Ascending aorta (tissue), 2 donors: ENCODE measurements at regions not wholly inside any gene's neighbourhood (a gene's known extent, or its start where the extent isn't known, plus 50 kb on each side); places are given as distances from the start of the nearest gene placed in this dataset.

ENCODE experiments used
- DNase-seq, 2 donors: peaks; one replicate each; pipeline ENCODE4 v3.0.0-alpha.2; 2019; ENCODE audit warnings: low spot score in 2 of 2
- H3K27ac ChIP-seq, 2 donors: fragments of 200-600 bp; sonication (generic); one replicate each; pipeline ENCODE4 v1.5.1; 2016 to 2017; ENCODE audit warnings: mild to moderate bottlenecking in 1 of 2
- H3K27me3 ChIP-seq: fragments of 200-600 bp; sonication (generic); one replicate; pipeline ENCODE4 v1.5.1; 2017
- H3K36me3 ChIP-seq, 2 donors: fragments of 200-600 bp; sonication (generic); one replicate each; pipeline ENCODE4 v1.5.1; 2016
- H3K4me1 ChIP-seq, 2 donors: fragments of 200-600 bp; sonication (generic); one replicate each; pipeline ENCODE4 v1.5.1; 2016 to 2017; ENCODE audit warnings: mild to moderate bottlenecking in 1 of 2
- H3K4me3 ChIP-seq, 2 donors: fragments of 200-600 bp; sonication (generic); one replicate each; pipeline ENCODE4 v1.5.1; 2016 to 2017; ENCODE audit warnings: mild to moderate bottlenecking in 1 of 2
- H3K9me3 ChIP-seq, 2 donors: fragments of 200-600 bp; sonication (generic); one replicate each; pipeline ENCODE4 v1.5.1; 2016
- intact Hi-C: fragments of 100-400 bp; cut with DNase I; formaldehyde crosslinking; loops from one replicate; pipeline ENCODE4 v1.15.1; 2023
- TF ChIP-seq, protein P1 (sequence below), 3 experiments: fragments of 200-600 bp in 2 of 3; fragments of 450-650 bp in 1 of 3; sonication (generic) in 2 of 3; IDR thresholded peaks; one replicate each; pipeline ENCODE4 v1.5.1; 2016 to 2019; ENCODE audit warnings: antibody characterized with exemption in 3 of 3, mild to moderate bottlenecking in 1 of 3, moderate library complexity in 1 of 3

DNA sequence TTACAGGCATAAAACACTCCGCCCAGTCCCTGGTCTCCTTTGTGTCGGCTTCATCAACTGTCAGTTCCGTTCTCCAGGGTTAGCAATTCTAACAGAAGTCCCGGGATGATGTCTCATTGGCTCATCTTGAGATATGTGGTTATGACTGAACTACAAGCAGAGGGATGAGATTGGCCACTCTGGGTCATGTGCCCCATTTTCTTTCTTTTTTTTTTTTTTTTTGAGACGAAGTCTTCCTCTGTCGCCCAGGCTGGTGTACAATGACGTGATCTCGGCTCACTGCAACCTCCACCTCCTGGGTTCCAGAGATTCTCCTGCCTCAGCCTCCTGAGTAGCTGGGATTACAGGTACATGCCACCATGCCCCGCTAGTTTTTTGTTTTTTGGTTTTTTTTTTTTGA is 95.4 kb upstream of the MRI1 start:
- H3K4me1 ChIP-seq: no peaks in the 10 kb centered on the region
- no peaks in the 10 kb centered on the region for H3K9me3 ChIP-seq
- no peak for DNase-seq
- no peak overlapping the region for H3K27ac ChIP-seq
- no peaks in the 10 kb centered on the region for H3K36me3 ChIP-seq
- intact Hi-C loops: no loop called here
- no peaks in the 10 kb centered on the region for H3K27me3 ChIP-seq
- TF ChIP-seq, protein P1, sequence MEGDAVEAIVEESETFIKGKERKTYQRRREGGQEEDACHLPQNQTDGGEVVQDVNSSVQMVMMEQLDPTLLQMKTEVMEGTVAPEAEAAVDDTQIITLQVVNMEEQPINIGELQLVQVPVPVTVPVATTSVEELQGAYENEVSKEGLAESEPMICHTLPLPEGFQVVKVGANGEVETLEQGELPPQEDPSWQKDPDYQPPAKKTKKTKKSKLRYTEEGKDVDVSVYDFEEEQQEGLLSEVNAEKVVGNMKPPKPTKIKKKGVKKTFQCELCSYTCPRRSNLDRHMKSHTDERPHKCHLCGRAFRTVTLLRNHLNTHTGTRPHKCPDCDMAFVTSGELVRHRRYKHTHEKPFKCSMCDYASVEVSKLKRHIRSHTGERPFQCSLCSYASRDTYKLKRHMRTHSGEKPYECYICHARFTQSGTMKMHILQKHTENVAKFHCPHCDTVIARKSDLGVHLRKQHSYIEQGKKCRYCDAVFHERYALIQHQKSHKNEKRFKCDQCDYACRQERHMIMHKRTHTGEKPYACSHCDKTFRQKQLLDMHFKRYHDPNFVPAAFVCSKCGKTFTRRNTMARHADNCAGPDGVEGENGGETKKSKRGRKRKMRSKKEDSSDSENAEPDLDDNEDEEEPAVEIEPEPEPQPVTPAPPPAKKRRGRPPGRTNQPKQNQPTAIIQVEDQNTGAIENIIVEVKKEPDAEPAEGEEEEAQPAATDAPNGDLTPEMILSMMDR (IDR thresholded peaks at IDR 0.05): no peak
- H3K4me3 ChIP-seq: no peak overlapping the region

DNA sequence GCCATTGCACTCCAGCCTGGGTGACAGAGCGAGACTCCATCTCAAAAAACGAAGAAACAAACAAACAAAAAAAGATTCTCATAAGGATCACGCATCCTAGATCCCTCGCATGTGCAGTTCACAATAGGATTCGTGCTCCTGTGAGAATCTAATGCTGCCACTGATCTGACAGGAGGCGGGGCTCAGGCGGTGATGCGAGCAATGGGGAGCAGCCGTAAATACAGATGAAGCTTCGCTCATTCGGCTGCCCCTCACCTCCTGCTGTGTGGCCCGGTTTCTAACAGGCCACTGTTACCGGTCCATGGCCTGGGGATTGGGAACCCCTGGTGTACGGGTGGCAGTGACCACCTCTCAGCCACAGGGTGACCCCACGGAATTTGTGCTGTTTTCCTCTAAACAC is 98.2 kb upstream of the MRI1 start:
- no peak overlapping the region for H3K27ac ChIP-seq
- intact Hi-C loops: no loop called here

DNA sequence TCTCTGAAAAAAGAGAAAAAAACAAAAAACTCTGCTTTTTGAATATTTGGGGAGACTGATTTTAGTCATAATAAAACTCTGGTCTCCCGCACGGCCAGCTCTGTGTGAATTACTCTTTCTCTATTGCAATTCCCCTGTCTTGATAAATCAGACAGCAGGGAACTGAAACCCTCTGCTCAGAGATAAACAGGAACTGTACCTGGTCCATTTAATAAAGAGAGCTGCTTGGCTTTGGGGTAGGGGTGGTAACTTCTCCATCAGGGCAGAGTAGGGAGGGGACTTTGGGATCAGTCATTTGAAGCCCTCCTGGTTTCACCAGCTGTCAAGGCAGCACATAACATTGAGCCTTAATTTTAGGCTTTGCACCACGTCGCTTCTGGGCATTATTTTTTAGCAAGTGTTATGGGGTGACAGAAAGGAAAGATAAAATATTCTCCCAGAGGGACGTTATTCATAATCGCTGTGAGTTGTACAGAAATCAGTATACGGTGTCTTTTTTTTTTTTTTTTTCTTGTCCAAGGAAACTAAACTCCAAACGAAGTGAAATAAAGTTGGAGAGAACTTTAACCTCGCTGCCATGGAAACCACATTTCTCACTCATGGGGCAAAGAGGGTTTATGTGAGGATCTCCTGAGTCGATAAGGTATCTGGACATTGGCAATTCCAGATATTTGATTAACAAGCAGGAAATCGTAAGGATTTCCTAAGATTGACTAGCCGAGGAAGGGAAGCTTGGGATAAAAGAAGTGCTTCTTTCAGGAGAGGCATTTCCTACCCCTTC is 99.0 kb upstream of the MRI1 start:
- TF ChIP-seq, protein P1 (IDR thresholded peaks at IDR 0.05): no peak
- intact Hi-C loops: no loop called here
- H3K27ac ChIP-seq: no peak overlapping the region
- no peaks in the 10 kb centered on the region for H3K4me1 ChIP-seq
- H3K4me3 ChIP-seq: no peak overlapping the region
- no peaks in the 10 kb centered on the region for H3K27me3 ChIP-seq
- no peaks in the 10 kb centered on the region for H3K36me3 ChIP-seq
- DNase-seq: no peak
- no peaks in the 10 kb centered on the region for H3K9me3 ChIP-seq

More for the DNA sequence above, 98.2 kb upstream of the MRI1 start:
- no peaks in the 10 kb centered on the region for H3K4me1 ChIP-seq
- H3K9me3 ChIP-seq: no peaks in the 10 kb centered on the region
- no peaks in the 10 kb centered on the region for H3K36me3 ChIP-seq
- no peak overlapping the region for H3K4me3 ChIP-seq
- DNase-seq: no peak
- H3K27me3 ChIP-seq: no peaks in the 10 kb centered on the region
- TF ChIP-seq, protein P1 (IDR thresholded peaks at IDR 0.05): no peak

DNA sequence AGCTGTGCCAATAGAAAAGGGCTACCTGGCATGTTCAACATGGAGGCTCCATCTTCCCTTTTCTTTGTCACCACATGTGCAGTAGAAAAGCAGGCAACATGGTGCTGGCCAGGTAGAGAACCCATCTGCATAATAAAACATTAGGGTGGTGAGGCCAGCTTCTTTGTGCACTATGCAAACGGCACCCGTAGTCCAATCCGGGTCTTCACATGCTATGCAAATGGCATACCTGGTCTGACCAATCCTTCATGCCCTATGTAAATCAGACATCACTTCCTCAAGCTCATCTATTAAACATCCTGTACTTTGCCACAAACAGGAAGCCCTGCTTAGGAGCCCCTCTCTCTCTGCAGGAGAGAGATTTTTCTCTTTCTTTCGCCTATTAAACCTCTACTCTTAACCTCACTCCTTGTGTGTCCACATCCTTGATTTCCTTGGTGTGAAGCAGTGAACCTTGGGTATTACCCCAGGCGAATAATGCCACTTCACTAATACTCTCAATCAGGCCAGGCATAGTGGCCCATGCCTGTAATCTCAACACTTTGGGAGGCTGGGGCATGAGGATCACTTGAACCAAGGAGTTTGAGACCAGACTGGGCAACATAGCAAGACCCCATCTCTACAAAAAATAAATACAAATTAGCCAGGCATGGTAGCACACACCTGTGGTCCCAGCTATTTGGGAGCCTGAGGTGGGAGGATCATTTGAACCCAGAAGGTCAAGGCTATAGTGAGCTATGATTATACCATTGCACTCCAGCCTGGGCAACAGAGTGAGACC is 111.3 kb upstream of the MRI1 start:
- H3K4me3 ChIP-seq: no peak overlapping the region
- DNase-seq: no peak
- no peaks in the 10 kb centered on the region for H3K36me3 ChIP-seq
- no peaks in the 10 kb centered on the region for H3K9me3 ChIP-seq
- TF ChIP-seq, protein P1 (IDR thresholded peaks at IDR 0.05): no peak
- H3K4me1 ChIP-seq: no peaks in the 10 kb centered on the region
- intact Hi-C loops: no loop called here
- H3K27me3 ChIP-seq: no peaks in the 10 kb centered on the region
- H3K27ac ChIP-seq: no peak overlapping the region

DNA sequence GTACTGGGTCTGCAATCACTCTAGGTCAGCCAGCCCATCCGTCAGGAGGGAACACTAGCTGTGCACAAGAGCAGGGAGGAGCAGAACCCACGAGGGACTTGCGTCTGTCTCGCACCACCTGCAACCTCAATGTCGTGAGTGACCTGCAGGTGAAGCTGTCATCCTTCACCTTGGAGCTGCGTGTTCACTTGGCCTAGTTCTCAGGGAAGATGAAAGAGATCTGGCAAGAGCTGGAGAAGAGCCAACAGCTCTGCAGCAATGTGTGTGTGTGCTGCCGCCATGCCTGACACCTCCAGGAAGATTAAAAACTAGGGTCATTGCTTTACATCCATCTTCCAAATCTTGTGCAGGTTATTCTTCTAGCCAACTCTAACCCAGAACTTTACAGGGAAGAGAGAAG is 117.6 kb upstream of the MRI1 start:
- Histone ChIP-seq H3K4me1 (no peaks in the 10 kb centered on the region), H3K4me3 (no peak overlapping the region), H3K9me3 (no peaks in the 10 kb centered on the region), H3K36me3 (no peaks in the 10 kb centered on the region), H3K27ac (no peak overlapping the region), H3K27me3 (no peaks in the 10 kb centered on the region)
- intact Hi-C loops: no loop called here
- no peak for DNase-seq
- TF ChIP-seq, protein P1 (IDR thresholded peaks at IDR 0.05): no peak
